Transverse colon (tissue), 4 donors: ENCODE measurements at regions not wholly inside any gene's neighbourhood (a gene's known extent, or its start where the extent isn't known, plus 50 kb on each side); places are given as distances from the start of the nearest gene placed in this dataset.

ENCODE experiments used
- DNase-seq: peaks from one replicate; pipeline ENCODE4 v3.0.0-alpha.2; 2019
- H3K27ac ChIP-seq, 4 donors: fragments of 200-600 bp; sonication (generic); 2 replicates each; pipeline ENCODE4 v1.5.1; 2016 to 2018; ENCODE audit warnings: inconsistent platforms in 4 of 4
- H3K27me3 ChIP-seq: fragments of 200-600 bp; sonication (generic); 2 replicates; pipeline ENCODE4 v1.5.1; 2017; ENCODE audit warnings: inconsistent platforms
- H3K36me3 ChIP-seq, 4 donors: fragments of 200-600 bp; sonication (generic); 2 replicates each; pipeline ENCODE4 v1.5.1; 2017 to 2019; ENCODE audit warnings: inconsistent platforms in 4 of 4
- H3K4me1 ChIP-seq, 4 donors: fragments of 200-600 bp; sonication (generic); 2 replicates each; pipeline ENCODE4 v1.5.1; 2017 to 2020; ENCODE audit warnings: inconsistent platforms in 4 of 4
- H3K4me3 ChIP-seq, 4 donors: fragments of 200-600 bp; sonication (generic); 1 replicate in 1 of 4; 2 replicates in 3 of 4; pipeline versions ENCODE4 v1.5.1 to v1.6.1; 2017 to 2019; ENCODE audit warnings: inconsistent platforms in 4 of 4
- H3K9me3 ChIP-seq, 2 donors: fragments of 200-600 bp; sonication (generic); 2 replicates each; pipeline ENCODE4 v1.5.1; 2017 to 2019; ENCODE audit warnings: inconsistent platforms in 2 of 2
- EP300 ChIP-seq: sonication (generic); formaldehyde crosslinking; IDR thresholded peaks from one replicate; pipeline ENCODE4 v1.6.1; 2017; ENCODE audit warnings: antibody characterized with exemption, low read depth
- POLR2A ChIP-seq: fragments of 450-650 bp; IDR thresholded peaks from one replicate; pipeline ENCODE4 v1.6.1; 2016; ENCODE audit warnings: antibody characterized with exemption, mild to moderate bottlenecking, moderate library complexity
- POLR2AphosphoS5 ChIP-seq, 3 donors: sonication (generic); formaldehyde crosslinking; IDR thresholded peaks; one replicate each; pipeline ENCODE4 v1.6.1; 2016; ENCODE audit warnings: antibody characterized with exemption in 3 of 3
- WGBS, 2 donors: methylation state at CpG; one replicate each; pipeline ENCODE4 v1.1.5; 2018; ENCODE audit warnings: low coverage in 1 of 2; 5-methylcytosine and 5-hydroxymethylcytosine counted together
- in situ Hi-C, 4 donors: fragments of 200-750 bp; cut with MboI; loops; one replicate each; pipeline versions ENCODE4 v1.15.0 to v1.15.1; 2017; ENCODE audit warnings: low sequenced_read_pairs in 3 of 4, low pct_ligation_motif_present in 1 of 4, low pct_unique_long_range_greater_than_20kb in 1 of 4
- intact Hi-C: fragments of 100-400 bp; cut with DNase I; formaldehyde crosslinking; loops from one replicate; pipeline ENCODE4 v1.15.1; 2023; ENCODE audit warnings: low total_unique reads
- TF ChIP-seq, protein P1 (sequence below), 5 experiments: fragments of 200-600 bp in 3 of 5; fragments of 450-650 bp in 2 of 5; sonication (generic) in 3 of 5; IDR thresholded peaks; 1 replicate in 2 of 5; 2 replicates in 3 of 5; pipeline ENCODE4 v1.5.1; 2016 to 2017; ENCODE audit warnings: antibody characterized with exemption in 5 of 5, inconsistent platforms in 3 of 5, mild to moderate bottlenecking in 2 of 5, moderate library complexity in 1 of 5

DNA sequence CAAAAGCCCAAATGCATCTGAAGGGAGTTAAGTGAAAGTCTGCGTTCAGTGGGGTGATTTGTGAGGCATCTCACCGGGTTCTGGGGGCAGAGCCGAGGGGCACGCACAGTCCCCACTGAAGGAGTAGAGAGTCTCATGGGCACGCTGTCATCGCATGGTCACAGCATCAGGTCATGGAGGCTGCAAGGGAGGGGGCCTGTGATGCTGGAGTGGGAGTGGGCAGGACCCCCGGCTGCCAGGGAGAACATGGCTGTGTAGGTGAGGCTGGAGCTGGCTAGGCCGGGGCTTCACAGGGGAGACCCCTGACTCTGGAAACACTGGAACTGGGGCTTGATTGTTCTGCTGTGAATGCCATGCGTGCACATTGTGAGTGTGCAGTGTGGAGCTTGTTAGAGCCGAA, 360.5 kb downstream of the IRX2 start:
- H3K27ac ChIP-seq = no peak overlapping the region
- in situ Hi-C loops (no loop called here), intact Hi-C loops (no loop called here)
- no peak for DNase-seq
- H3K9me3 ChIP-seq = no peaks in the 10 kb centered on the region
- no peak overlapping the region for H3K4me3 ChIP-seq
- TF ChIP-seq EP300 = no peak
- TF ChIP-seq, protein P1, sequence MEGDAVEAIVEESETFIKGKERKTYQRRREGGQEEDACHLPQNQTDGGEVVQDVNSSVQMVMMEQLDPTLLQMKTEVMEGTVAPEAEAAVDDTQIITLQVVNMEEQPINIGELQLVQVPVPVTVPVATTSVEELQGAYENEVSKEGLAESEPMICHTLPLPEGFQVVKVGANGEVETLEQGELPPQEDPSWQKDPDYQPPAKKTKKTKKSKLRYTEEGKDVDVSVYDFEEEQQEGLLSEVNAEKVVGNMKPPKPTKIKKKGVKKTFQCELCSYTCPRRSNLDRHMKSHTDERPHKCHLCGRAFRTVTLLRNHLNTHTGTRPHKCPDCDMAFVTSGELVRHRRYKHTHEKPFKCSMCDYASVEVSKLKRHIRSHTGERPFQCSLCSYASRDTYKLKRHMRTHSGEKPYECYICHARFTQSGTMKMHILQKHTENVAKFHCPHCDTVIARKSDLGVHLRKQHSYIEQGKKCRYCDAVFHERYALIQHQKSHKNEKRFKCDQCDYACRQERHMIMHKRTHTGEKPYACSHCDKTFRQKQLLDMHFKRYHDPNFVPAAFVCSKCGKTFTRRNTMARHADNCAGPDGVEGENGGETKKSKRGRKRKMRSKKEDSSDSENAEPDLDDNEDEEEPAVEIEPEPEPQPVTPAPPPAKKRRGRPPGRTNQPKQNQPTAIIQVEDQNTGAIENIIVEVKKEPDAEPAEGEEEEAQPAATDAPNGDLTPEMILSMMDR (IDR thresholded peaks at IDR 0.05) = no peak
- TF ChIP-seq POLR2AphosphoS5 (IDR thresholded peaks at IDR 0.05) = no peak
- whole genome bisulfite sequencing, 2 donors = 72 to 91% methylated on average over 3 to 10 of the region's 10 CpGs
- no peaks in the 10 kb centered on the region for H3K27me3 ChIP-seq
- H3K36me3 ChIP-seq = no peaks in the 10 kb centered on the region
- H3K4me1 ChIP-seq = no peaks in the 10 kb centered on the region

DNA sequence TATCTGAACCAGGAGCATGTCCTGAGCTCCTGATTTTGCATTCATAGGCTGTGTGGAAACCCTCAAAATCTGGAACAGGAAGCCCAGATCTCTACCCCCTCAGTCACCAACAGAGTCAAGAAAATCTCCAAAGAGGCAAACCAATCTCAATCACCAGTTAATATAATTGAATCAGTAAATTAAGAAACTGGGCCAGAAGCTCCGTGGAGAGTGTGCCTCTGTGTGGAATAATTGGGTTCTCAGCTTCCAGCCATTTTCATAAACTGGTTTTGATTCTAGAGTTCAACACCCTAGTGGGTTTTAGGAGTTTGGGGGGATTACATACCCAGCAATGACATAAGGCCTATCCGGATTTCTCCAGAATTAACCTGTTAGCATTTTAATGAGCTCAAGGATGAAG, 362.9 kb downstream of the IRX2 start:
- Histone ChIP-seq H3K4me1 (no peaks in the 10 kb centered on the region), H3K36me3 (no peaks in the 10 kb centered on the region), H3K9me3 (no peaks in the 10 kb centered on the region), H3K27ac (no peak overlapping the region), H3K27me3 (no peaks in the 10 kb centered on the region), H3K4me3 (no peak overlapping the region)
- no peak for TF ChIP-seq POLR2AphosphoS5 (IDR thresholded peaks at IDR 0.05)
- no peak for TF ChIP-seq EP300
- TF ChIP-seq, protein P1 (IDR thresholded peaks at IDR 0.05) = no peak
- no peak for TF ChIP-seq POLR2A
- DNase-seq = no peak
- WGBS, 2 donors = 72 to 92% methylated on average over 2 of the region's 2 CpGs
- in situ Hi-C loops = no loop called here
- intact Hi-C loops = loop anchor here (10.0 kb wide), 1 partner anchor 174 kb away; no protein-coding TSS in a partner anchor

DNA sequence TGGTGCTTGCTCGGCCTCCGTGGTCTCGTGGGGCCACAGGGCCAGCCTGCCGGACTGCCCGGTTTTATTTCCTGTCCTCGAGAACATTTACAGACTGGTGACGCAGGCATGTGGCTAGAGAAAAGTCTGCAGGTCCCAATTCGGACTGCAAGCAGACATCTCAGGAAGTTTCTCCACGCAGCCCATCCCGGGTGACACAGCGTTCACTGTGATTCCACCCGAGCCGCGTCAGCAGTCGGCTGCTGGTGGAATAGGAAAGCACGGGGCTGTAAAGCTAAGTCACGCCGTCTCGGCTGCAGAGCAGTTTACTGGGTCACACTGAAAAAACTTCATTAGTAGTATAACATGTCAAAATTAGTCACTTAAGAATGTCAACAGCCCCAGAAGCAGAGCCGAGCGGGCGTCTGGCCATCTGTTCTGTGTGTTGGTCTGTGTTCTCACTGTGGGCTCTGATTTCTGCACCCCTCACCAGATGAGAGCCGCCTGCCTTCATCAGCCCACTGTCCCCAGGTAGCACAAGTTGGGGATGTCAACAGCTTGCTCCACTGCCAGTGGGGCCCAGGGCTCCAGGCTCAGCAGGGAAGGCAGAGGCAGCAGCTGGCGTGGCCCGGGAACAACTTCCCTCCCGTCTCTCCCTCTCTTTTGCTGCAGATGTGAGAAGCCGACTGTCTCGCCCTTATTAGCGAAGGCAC, 363.7 kb downstream of the IRX2 start:
- no peaks in the 10 kb centered on the region for H3K36me3 ChIP-seq
- no peak for DNase-seq
- H3K4me1 ChIP-seq = no peaks in the 10 kb centered on the region
- no peak overlapping the region for H3K4me3 ChIP-seq
- no peaks in the 10 kb centered on the region for H3K9me3 ChIP-seq
- intact Hi-C loops = loop anchor here (10.0 kb wide), 1 partner anchor 173 kb away; no protein-coding TSS in a partner anchor
- TF ChIP-seq EP300 (no peak), POLR2AphosphoS5 (IDR thresholded peaks at IDR 0.05) (no peak), POLR2A (no peak)
- TF ChIP-seq, protein P1 (IDR thresholded peaks at IDR 0.05) = no peak
- H3K27me3 ChIP-seq = no peaks in the 10 kb centered on the region
- in situ Hi-C loops = no loop called here
- no peak overlapping the region for H3K27ac ChIP-seq
- WGBS, 2 donors = 61 to 69% methylated on average over 7 to 29 of the region's 29 CpGs

DNA sequence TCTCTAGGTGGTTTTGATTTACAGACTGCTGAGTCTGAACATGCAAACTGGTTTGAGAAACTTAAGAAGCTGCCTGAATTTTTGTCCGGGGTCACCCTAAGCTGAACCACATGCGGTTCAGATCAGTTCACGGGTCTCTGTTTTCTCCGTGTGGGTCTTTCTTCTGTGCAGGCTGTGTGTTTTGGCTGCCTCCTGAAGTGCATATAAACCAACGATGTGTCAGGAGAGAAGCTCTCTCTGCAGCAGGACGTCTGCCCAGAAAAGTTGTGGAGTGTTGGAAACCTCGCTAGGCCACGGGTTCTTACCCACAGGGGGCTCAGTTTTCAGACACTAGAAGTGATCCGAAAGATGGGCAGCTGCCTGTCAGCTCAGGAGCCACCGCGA, 364.2 kb downstream of the IRX2 start:
- no peak overlapping the region for H3K4me3 ChIP-seq
- intact Hi-C loops (loop anchor here (10.0 kb wide), 1 partner anchor 172 kb away; no protein-coding TSS in a partner anchor), in situ Hi-C loops (no loop called here)
- DNase-seq = no peak
- no peaks in the 10 kb centered on the region for H3K27me3 ChIP-seq
- no peaks in the 10 kb centered on the region for H3K9me3 ChIP-seq
- no peaks in the 10 kb centered on the region for H3K36me3 ChIP-seq
- no peak overlapping the region for H3K27ac ChIP-seq
- 73% methylated on average over 11 of the region's 11 CpGs; no CpG with 5 or more reads in 1 of the 2 donors for WGBS, 2 donors
- no peaks in the 10 kb centered on the region for H3K4me1 ChIP-seq
- TF ChIP-seq, protein P1 (IDR thresholded peaks at IDR 0.05) = no peak
- no peak for TF ChIP-seq POLR2A
- TF ChIP-seq POLR2AphosphoS5 (IDR thresholded peaks at IDR 0.05) = no peak
- no peak for TF ChIP-seq EP300
